HG03571 (cell line): ENCODE measurements at regions not wholly inside any gene's neighbourhood (a gene's known extent, or its start where the extent isn't known, plus 50 kb on each side); places are given as distances from the start of the nearest gene placed in this dataset.

Experiments used
- ATAC-seq: cut with Tn5 transposase; IDR thresholded peaks from one replicate; pipeline ENCODE4 v1.9.1; 2021; ENCODE audit not compliant: unreplicated experiment

DNA sequence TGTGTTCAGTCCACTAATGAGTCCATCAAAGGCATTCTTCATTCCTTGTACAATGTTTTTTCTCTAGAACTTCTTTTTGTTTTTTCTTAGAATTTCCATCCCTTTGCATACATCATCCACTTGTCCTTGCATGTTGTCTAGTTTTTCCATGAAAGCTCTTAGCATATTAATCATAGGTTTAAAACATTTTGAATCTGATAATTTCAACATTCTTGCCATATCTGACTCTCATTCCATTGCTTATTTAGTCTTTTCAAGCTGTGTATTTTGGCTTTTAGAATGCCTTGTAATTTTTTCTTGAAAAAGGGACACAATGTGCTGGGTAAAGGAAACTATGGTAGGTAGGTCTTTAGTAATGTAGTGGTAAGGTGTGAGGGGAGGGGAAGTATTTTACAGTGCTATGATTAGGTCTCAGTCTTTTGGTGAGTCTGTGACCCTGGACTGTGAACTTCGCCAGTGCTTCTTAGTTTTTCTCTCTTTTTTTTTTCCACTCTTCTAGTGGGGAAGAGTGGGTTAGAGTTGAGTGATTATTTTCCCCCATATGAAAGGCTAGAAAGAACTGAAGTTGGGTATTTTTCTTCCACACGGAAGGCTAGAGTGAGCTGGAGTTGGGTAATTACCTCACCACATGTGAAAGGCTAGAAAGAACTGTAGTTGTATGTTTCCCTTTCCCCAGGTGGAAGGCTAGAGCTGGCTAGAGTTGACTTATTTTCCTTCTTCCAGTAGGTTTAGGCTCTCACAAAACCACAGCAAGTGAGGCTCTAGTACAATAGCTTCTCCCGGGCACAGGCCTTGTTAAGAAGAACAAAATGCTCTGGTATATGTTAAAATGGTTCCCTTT lies 172.1 kb downstream of the SNX18 start:
- ATAC-seq: no peak

- no peak for ATAC-seq
Observed at GRCh38 chr5:54680998-54681397, 163.4 kb downstream of the SNX18 start.

DNA sequence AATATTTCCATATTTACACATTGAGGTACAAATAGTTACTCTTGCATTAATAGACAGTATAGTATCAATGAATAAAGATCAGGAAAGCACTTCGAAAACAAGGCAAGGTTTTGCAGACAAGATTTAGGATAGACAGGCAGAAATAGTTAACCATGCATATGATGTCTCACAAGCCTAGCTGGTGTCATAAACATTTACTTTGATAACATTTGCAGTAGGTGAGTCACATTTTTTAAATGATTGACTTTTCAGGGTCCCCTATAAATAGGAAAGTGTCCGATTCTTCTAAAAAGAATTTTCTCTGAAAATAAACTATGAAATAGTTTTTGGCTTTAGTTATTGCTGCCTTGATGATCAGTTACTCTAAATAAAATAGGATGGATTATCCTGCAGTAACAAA lies 162.1 kb downstream of the SNX18 start:
- ATAC-seq: no peak

GRCh38 chr5:54678737-54679136 lies 161.2 kb downstream of the SNX18 start:
- ATAC-seq: no peak

DNA sequence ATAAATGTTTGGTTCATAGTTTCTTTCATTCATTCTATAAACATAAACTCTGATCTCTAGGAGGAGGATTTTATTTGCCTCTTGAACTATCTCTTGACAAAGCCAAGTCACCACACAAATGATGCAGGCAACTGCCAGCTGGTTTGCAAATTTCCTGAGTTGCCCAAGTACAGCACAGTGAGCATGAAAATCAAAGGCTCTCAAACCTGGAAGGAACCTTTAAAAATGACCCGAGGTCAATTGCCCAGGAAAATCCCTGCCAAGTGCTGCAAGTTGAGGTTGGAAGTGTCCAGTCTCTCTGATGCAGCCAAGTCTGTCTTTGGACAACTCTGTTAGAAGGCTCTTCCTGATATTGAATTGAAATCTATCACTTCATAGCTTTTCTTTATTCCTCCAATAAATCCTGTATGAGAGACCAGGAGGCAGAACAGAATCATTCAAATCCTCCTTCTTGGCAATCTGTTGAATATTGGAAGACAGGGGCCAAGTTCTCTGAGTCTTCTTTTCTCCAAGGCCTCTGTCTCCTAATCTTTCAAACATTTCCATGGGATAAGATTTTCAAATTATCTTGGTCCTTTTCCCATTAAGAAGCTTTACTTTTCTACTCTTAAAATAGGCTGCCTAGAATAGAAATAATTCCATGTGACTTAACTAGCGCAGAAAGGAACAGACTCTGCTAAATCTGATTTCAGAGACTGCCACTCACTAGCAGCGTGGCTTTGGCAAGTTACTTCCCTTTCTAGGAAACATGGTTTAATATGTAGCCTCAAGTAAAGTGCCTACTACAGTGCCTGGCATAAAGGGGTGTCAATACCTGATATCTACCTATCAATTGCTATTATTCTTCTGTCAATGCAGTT lies 159.2 kb downstream of the SNX18 start:
- ATAC-seq: no peak

GRCh38 chr5:54673523-54674225 lies 156.1 kb downstream of the SNX18 start:
- ATAC-seq: no peak

DNA sequence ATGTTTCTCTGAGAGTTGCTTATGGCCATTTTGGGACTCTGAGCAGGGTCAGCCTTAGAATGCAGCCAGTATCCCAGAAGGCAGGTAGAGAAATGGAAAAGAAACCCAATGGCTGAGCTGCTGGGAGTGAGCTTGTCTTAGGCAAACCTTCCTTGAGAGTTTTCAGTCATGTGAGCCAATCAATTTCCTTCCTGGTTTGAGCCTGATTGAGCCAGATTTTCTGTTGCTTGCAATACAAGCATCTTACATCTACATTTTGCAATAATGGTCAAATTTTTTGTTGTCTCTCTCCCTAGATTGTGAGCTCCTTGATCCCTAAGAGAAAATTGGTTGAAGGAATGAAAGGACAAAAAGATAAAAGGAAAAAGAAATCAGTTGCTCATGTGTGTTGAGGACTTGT lies 155.3 kb downstream of the SNX18 start:
- ATAC-seq: no peak

DNA sequence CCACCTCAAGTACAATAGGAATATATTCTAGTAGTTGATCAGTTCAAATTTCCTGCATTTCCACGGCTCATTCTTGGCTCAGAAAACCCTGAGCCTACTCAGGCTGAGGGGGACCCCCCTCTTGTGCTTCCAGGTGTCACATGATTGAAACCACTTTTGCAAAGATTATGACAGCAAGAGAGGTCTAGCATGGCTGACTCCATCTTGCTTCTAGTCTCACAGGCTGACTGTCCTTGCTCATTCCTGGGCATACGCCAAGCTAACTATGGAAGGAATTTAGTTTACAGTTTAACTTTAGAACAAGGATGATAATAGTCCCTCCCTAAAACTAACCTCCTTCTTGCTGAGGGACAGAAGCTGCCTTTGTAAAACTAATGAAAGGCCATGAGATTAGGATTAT lies 154.1 kb downstream of the SNX18 start:
- no peak for ATAC-seq

DNA sequence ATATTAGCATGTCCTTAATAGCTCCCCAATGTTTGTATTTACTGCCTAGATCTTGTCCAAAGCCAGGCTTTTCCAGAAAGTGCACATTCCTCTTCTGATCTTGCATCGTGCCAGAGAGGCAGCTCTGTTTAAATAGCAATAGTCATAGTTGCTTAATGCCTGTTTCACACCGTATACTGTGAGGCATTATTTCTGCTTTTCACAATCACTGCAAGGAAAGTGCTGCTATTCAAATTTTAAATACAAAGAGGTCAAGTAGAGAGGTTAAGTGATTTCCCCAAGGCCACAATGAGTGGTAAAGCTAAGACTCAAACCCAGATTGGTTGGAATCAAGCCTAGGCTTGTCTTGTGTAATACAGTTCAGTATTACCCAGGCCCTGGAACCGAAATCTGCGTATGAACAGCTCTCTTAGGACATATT lies 153.6 kb downstream of the SNX18 start:
- no peak for ATAC-seq

DNA sequence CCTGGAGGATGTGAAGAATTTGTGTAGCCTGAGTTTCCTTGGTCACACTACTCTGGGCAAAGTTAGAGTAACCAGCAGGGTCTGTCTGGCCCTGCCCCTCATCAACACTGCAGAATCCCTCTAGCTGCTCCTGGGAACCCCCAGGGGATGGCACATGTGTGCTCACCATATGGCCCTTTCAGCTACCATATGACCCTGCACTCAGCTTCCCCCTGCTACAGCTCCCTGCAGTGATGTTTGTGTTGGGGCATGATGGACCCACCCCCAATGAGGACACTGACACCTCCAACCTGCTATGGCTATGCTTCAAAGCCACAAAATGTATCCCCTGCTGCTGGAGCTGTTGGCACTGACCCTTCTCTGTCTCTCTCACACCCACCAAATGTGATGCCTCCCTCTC lies 152.7 kb downstream of the SNX18 start:
- no peak for ATAC-seq

- ATAC-seq: no peak
Observed at GRCh38 chr5:54669845-54670244, 152.3 kb downstream of the SNX18 start.

- ATAC-seq: no peak
Observed at GRCh38 chr5:54669285-54669684, 151.7 kb downstream of the SNX18 start.

DNA sequence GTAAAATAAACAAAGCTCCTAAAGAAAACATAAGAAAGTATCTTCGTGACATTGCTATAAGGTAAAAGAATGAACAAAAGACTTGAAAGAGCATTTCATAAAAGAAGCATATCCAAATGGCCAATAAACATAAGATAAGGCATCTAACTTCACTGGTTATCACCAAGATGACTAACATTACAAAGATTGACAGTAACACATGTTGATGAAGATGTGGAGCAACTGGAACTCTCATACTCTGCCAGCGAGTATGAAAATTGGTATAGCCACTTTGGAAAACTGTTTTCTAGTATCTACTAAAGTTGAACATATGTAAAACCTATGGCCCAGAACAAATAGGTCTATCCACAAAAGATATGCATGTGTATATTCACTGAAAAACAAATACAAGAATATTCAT lies 150.5 kb downstream of the SNX18 start:
- no peak for ATAC-seq

DNA sequence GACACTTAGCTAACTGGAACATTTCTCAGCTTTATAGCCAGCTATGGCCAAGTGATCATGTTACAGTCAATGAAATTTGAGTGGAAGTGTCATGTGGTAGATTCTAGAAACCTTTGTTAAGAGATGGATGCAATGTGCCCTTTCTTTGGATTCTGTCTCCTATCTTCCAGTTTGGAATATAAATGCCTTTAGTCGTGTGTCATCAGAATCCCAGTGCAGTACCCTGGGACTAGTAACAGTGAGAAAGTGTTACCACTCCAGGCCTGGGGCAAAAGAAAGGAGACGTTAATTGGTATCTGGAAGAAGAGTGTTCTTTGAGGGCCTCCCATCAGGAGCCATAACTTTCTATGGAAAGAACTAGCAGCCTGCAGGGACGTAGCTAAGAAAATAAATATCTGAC lies 149.6 kb downstream of the SNX18 start:
- ATAC-seq: no peak

DNA sequence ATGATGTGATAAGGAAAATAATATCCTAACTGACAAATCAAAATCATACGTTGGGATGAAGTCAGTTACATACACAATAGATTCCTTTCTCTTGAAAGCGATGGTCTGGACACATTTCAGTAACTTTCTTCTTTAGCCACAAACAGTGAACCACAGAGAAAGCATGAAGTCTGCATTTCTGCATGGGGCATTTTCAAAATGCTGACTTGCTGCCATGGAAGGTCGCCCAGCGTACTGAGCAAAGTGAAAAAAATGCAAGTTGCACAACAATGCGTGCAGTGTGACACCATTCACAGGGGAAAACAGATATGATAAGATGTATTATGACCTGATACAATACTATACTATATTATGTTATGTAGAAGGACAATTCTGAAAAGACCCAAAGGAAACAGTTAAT lies 146.3 kb downstream of the SNX18 start:
- ATAC-seq: no peak

- ATAC-seq: no peak
Observed at GRCh38 chr5:54661111-54661510, 143.6 kb downstream of the SNX18 start.

DNA sequence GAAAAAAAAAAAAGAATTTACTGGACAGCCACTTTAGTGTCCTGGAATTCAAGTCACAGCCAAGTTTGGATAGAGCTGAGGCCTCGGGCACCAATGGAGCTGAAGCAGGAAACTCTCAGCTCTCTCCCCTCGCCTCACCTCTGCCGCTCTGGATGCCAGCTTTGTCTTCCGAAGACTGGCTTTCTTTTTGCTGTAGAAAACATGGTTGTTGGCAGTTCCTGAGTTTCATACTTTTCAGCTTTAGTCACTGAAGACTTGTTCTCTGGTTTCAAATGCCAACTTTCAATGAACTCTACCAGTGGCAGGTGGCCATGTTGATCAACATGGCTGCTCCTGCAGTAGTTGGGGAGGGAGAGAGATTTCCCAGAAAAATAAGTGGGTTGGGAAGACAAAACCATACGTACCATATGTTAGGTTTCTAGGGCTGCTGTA lies 142.2 kb downstream of the SNX18 start:
- no peak for ATAC-seq

DNA sequence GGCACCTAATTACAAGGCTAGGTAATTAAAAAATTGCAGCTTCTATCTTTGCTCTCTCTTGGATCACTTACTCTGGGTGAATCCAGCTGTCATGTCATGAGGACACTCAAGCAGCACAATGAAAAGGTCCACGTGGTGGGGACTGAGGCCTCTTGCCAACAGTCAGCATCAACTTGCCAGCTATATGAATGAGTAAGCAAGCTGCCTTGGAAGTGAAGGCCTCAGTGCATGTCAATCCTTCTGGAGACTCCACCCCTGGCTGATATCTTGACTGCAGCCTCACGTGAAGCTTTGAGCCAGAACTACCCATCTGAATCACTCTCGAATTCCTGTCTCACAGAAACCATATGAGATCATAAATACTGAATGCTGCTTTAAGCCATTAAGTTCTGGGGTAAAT lies 140.5 kb downstream of the SNX18 start:
- ATAC-seq: no peak

- ATAC-seq: no peak
Observed at GRCh38 chr5:54656261-54656728, 138.7 kb downstream of the SNX18 start.

GRCh38 chr5:54655761-54656160 lies 138.2 kb downstream of the SNX18 start:
- ATAC-seq: no peak

DNA sequence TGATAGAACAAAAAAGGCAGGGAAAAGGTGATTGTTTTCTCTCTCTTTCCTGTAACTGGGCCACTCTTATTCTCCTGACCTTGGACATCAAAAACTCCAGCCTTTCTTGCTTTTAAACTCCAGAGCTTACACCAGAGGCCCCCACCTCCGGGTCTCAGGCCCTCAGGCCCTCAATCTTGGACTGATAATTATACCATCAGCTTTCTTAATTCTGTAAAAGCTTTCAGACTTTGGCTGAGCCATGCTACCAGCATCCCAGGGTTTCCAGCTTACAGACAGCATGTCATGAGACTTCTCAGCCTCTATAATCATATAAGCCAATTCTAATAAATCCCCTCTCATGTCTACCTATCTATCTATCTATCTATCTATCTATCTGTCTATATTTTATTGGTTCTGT lies 137.7 kb downstream of the SNX18 start:
- ATAC-seq: no peak
